ENCODE measurements at regions not wholly inside any gene's neighbourhood (a gene's known extent, or its start where the extent isn't known, plus 50 kb on each side); places are given as distances from the start of the nearest gene placed in this dataset.

DNA sequence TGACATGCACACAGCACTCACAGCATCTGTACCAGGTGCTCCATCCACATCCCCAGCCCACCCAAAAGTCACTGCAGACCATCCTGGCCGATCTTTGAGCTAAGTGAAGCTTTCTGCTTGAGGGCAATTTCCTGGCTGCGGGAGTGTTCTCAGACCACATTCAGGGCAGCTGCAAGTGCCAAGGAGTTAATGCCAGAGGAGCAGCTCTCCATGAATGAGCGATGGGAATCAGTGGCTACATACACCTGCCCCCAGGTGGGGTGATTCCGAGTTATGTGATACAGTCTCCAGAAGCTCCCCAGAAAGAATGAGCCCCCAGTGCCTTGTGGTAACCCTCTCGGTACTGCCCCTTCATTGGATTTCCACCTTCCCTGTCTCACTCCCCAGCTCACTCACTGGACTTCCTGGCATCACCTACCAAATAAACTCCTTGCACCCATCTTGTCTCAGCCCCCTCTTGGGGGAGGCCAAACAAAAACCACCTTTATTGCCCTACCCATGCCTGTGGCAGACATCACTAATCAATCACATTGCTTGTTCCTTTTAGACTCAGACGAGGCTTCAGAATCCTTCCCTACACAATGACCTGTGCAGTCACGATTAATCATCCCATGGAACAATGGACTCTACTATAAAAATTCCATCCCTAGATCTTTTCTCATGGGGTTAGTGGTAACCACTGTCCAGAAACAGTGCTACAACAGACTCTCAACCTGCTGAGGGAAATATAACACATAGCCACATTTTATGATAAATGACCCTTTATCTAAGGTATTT is 121.1 kb downstream of the IRX5 start:
- TF ChIP-seq SMARCC2 (IDR thresholded peaks at IDR 0.05; ENCODE audit: low read depth) (no peak), POLR2AphosphoS5 (IDR thresholded peaks at IDR 0.05; ENCODE audit: control insufficient read depth, insufficient read depth, low read depth, low read length) (no peak), PHF8 (IDR thresholded peaks at IDR 0.05; ENCODE audit: borderline replicate concordance, low read length) (no peak), EZH2 (IDR thresholded peaks at IDR 0.05; ENCODE audit: borderline replicate concordance, low read depth, low read length) (no peak), MAFG (tag; conservative IDR thresholded peaks at IDR 0.05) (no peak), TGIF2 (CRISPR knock-in tag; IDR thresholded peaks at IDR 0.05) (no peak)

Measured in K562 (cell line).